ENCODE measurements at regions not wholly inside any gene's neighbourhood (a gene's known extent, or its start where the extent isn't known, plus 50 kb on each side); places are given as distances from the start of the nearest gene placed in this dataset.

DNA sequence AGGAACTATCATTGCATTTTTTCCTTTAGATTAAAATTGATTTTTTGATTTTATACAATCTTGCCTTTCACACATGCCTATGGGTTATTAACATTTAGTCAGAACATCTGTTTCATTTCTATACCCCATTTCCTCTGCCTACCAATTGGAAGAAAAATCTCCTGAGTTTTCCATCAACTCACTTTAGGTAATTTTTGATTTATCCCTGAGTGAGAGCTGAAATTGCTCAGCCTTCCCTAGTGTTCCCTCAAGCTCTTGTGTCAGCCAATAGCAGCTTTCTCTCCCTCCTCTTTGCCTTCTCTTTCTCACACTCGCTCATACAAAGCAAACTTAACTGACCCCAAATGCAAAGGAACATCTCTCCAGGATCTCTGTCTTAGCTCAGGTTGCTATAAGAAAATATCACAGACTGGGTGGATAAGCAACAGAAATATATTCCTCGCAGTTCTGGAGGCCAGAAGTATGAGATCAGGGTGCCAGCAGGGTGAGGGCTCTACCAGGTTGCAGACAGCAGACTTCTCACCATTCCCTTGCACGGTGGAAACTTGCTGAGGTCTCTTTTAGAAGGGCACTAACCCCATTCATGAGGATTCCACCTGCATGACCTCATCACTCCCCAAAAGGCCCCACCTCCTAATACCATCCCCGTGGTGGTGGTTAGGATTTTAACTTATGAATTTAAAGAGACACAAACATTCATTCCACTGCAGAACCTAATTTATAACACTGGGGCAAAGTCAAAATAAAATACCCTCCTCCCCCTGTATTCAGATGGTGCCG is 224.2 kb upstream of the SFSWAP start:
- H3F3A ChIP-seq (ENCODE audit: insufficient read depth, low read length, poor library complexity, severe bottlenecking), result no peaks in the 10 kb centered on the region
- H3K9me2 ChIP-seq (ENCODE audit: insufficient read depth, low read length), result no peaks in the 10 kb centered on the region
- H3K4me2 ChIP-seq (ENCODE audit: low read length), result no peak overlapping the region
- H3K27me3 ChIP-seq (ENCODE audit: insufficient read depth, low read depth, low read length), result no peaks in the 10 kb centered on the region
- H2AFZ ChIP-seq (ENCODE audit: low read depth, low read length), result no peak overlapping the region
- TF ChIP-seq, protein P1, sequence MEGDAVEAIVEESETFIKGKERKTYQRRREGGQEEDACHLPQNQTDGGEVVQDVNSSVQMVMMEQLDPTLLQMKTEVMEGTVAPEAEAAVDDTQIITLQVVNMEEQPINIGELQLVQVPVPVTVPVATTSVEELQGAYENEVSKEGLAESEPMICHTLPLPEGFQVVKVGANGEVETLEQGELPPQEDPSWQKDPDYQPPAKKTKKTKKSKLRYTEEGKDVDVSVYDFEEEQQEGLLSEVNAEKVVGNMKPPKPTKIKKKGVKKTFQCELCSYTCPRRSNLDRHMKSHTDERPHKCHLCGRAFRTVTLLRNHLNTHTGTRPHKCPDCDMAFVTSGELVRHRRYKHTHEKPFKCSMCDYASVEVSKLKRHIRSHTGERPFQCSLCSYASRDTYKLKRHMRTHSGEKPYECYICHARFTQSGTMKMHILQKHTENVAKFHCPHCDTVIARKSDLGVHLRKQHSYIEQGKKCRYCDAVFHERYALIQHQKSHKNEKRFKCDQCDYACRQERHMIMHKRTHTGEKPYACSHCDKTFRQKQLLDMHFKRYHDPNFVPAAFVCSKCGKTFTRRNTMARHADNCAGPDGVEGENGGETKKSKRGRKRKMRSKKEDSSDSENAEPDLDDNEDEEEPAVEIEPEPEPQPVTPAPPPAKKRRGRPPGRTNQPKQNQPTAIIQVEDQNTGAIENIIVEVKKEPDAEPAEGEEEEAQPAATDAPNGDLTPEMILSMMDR (IDR thresholded peaks at IDR 0.05; ENCODE audit: poor library complexity, severe bottlenecking), result no peak
- TF ChIP-seq MXI1 (conservative IDR thresholded peaks at IDR 0.05; ENCODE audit: poor library complexity, severe bottlenecking), result no peak
- H3K79me2 ChIP-seq (replicated peaks; ENCODE audit: insufficient read depth, low read length), result no peaks in the 10 kb centered on the region
- H4K20me1 ChIP-seq (ENCODE audit: insufficient read depth), result no peaks in the 10 kb centered on the region
- H3K4me3 ChIP-seq (ENCODE audit: low read length), result no peak overlapping the region
- H3K9ac ChIP-seq (ENCODE audit: low read length), result no peak overlapping the region
- H3K9me3 ChIP-seq (ENCODE audit: low read length), result no peaks in the 10 kb centered on the region
- no peak overlapping the region for H3K27ac ChIP-seq (ENCODE audit: low read length)
- no peaks in the 10 kb centered on the region for H3K36me3 ChIP-seq (ENCODE audit: insufficient read depth, low read length)

DNA sequence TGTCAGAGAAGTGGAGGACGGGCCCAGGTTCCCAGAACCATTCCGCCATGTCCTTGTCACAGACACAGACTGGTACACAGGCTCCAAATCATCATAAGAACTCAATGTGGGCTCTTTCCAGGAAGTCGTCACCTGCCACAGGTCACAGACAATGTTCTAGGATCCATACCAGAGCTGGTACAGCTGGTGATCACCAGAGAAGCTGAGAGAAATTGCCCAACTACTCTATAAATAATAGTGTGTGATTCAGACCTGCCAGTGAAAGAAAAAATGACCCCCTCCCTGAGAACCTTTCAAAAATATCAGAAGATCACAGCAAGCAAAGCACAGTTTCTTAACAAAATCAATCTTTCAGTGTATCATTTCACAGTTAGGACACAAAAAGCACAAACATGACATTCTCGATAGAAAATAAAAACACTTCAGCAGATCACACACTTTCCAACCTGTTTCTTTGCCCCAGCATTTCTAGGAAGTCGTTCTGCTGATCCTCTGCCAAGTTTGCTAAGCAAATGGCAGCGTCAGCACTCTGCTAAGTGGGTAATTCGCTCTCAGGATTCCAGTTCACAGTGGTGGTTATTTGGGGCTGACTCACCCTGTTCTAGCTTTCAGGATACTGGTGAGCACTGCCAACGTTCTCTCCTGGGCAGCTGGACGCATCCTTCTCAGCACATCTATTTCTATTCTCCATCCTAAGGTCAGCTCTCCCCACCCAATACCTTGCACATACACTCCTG is 223.3 kb upstream of the SFSWAP start:
- Histone ChIP-seq H3K9ac (ENCODE audit: low read length) (no peak overlapping the region), H3K36me3 (ENCODE audit: insufficient read depth, low read length) (no peaks in the 10 kb centered on the region), H3K4me2 (ENCODE audit: low read length) (no peak overlapping the region), H3K9me2 (ENCODE audit: insufficient read depth, low read length) (no peaks in the 10 kb centered on the region), H2AFZ (ENCODE audit: low read depth, low read length) (no peak overlapping the region), H3F3A (ENCODE audit: insufficient read depth, low read length, poor library complexity, severe bottlenecking) (no peaks in the 10 kb centered on the region), H3K27ac (ENCODE audit: low read length) (no peak overlapping the region), H3K4me3 (ENCODE audit: low read length) (no peak overlapping the region), H3K79me2 (replicated peaks; ENCODE audit: insufficient read depth, low read length) (no peaks in the 10 kb centered on the region), H4K20me1 (ENCODE audit: insufficient read depth) (no peaks in the 10 kb centered on the region), H3K27me3 (ENCODE audit: insufficient read depth, low read depth, low read length) (no peaks in the 10 kb centered on the region), H3K9me3 (ENCODE audit: low read length) (no peaks in the 10 kb centered on the region)
- TF ChIP-seq, protein P2, sequence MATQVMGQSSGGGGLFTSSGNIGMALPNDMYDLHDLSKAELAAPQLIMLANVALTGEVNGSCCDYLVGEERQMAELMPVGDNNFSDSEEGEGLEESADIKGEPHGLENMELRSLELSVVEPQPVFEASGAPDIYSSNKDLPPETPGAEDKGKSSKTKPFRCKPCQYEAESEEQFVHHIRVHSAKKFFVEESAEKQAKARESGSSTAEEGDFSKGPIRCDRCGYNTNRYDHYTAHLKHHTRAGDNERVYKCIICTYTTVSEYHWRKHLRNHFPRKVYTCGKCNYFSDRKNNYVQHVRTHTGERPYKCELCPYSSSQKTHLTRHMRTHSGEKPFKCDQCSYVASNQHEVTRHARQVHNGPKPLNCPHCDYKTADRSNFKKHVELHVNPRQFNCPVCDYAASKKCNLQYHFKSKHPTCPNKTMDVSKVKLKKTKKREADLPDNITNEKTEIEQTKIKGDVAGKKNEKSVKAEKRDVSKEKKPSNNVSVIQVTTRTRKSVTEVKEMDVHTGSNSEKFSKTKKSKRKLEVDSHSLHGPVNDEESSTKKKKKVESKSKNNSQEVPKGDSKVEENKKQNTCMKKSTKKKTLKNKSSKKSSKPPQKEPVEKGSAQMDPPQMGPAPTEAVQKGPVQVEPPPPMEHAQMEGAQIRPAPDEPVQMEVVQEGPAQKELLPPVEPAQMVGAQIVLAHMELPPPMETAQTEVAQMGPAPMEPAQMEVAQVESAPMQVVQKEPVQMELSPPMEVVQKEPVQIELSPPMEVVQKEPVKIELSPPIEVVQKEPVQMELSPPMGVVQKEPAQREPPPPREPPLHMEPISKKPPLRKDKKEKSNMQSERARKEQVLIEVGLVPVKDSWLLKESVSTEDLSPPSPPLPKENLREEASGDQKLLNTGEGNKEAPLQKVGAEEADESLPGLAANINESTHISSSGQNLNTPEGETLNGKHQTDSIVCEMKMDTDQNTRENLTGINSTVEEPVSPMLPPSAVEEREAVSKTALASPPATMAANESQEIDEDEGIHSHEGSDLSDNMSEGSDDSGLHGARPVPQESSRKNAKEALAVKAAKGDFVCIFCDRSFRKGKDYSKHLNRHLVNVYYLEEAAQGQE (IDR thresholded peaks at IDR 0.05; ENCODE audit: borderline replicate concordance), result no peak
- TF ChIP-seq, protein P1 (IDR thresholded peaks at IDR 0.05; ENCODE audit: poor library complexity, severe bottlenecking), result no peak
- TF ChIP-seq MXI1 (conservative IDR thresholded peaks at IDR 0.05; ENCODE audit: poor library complexity, severe bottlenecking), result no peak
- TF ChIP-seq RAD21 (conservative IDR thresholded peaks at IDR 0.05), result no peak
- TF ChIP-seq TAF1 (IDR thresholded peaks at IDR 0.05; ENCODE audit: low read depth), result no peak
- TF ChIP-seq SMC3 (conservative IDR thresholded peaks at IDR 0.05; ENCODE audit: poor library complexity), result no peak
- no peak for TF ChIP-seq EZH2 (IDR thresholded peaks at IDR 0.05; ENCODE audit: borderline replicate concordance, insufficient read depth, low read length, poor library complexity, severe bottlenecking)

Measured in neural cell (in vitro differentiated cells).